T-cell (primary cell): ENCODE measurements at regions not wholly inside any gene's neighbourhood (a gene's known extent, or its start where the extent isn't known, plus 50 kb on each side); places are given as distances from the start of the nearest gene placed in this dataset.
"Not testable (repeated sequence)": the region's sequence is repeated elsewhere in the genome, so short reads cannot be mapped to it uniquely, and the experiment has no call there.

Experiments used
- ATAC-seq, 4 experiments: fragments of 200-7000 bp in 3 of 4; fragments of 150-1000 bp in 1 of 4; cut with Tn5 transposase; replicated peaks in 1 of 4; 1 replicate in 3 of 4; 2 replicates in 1 of 4; pipeline ENCODE4 v1.10.0; 2021; ENCODE audit warnings: moderate library complexity in 3 of 4, mild to moderate bottlenecking in 2 of 4, moderate number of reproducible peaks in 1 of 4
- CTCF ChIA-PET, 2 donors: fragments of 300-600 bp; sonication (Branson Sonifier 250); formaldehyde crosslinking; loops; one replicate each; lab custom pipeline; 2022; ENCODE audit warnings: antibody characterized with exemption in 2 of 2; lab: Charles Lee
- POLR2A ChIA-PET, 2 donors: fragments of 300-600 bp; sonication (Branson Sonifier 250); formaldehyde crosslinking; loops; one replicate each; lab custom pipeline; 2022; ENCODE audit warnings: antibody characterized with exemption in 2 of 2; lab: Charles Lee
- DNase-seq, 35 experiments: peaks; one replicate each; pipeline versions ENCODE4 v3.0.0 to v3.0.0-alpha.2; 2013 to 2023
- H3K27ac ChIP-seq: one replicate; pipeline ENCODE4 v1.5.1; 2013; ENCODE audit warnings: low read length
- H3K27me3 ChIP-seq, 2 experiments: replicated peaks in 1 of 2; 1 replicate in 1 of 2; 2 replicates in 1 of 2; pipeline versions ENCODE4 v1.6.1 to v1.7.0; 2013; ENCODE audit warnings: low read length in 1 of 2, mixed read lengths in 1 of 2; ENCODE audit not compliant: control insufficient read depth in 2 of 2, insufficient read depth in 2 of 2; ENCODE audit errors: extremely low read depth in 1 of 2
- H3K36me3 ChIP-seq, 2 donors: 1 replicate in 1 of 2; 2 replicates in 1 of 2; pipeline versions ENCODE4 v1.6.1 to v1.7.0; 2013; ENCODE audit warnings: low read length in 1 of 2; ENCODE audit not compliant: control insufficient read depth in 2 of 2, insufficient read depth in 1 of 2; ENCODE audit errors: extremely low read depth in 1 of 2
- H3K4me1 ChIP-seq, 2 experiments: 1 replicate in 1 of 2; 2 replicates in 1 of 2; pipeline versions ENCODE4 v1.6.1 to v1.7.0; 2013; ENCODE audit warnings: low read length in 2 of 2, mixed read lengths in 1 of 2; ENCODE audit not compliant: insufficient read depth in 2 of 2, control insufficient read depth in 1 of 2; ENCODE audit errors: extremely low read depth in 1 of 2
- H3K4me3 ChIP-seq, 2 donors: 1 replicate in 1 of 2; 2 replicates in 1 of 2; pipeline versions ENCODE4 v1.5.1 to v1.7.0; 2013; ENCODE audit warnings: mild to moderate bottlenecking in 2 of 2, low read length in 1 of 2, moderate library complexity in 1 of 2; ENCODE audit not compliant: control insufficient read depth in 1 of 2; ENCODE audit errors: extremely low read depth in 1 of 2
- H3K9me3 ChIP-seq: 2 replicates; pipeline ENCODE4 v1.7.0; 2013
- H3K27ac Mint-ChIP-seq, 2 donors: one replicate each; pipeline ENCODE4 v1.8.0; 2020 to 2021; ENCODE audit warnings: mild to moderate bottlenecking in 2 of 2, mixed read lengths in 2 of 2
- H3K27me3 Mint-ChIP-seq, 2 donors: one replicate each; pipeline ENCODE4 v1.8.0; 2021 to 2022; ENCODE audit warnings: mixed read lengths in 2 of 2
- H3K36me3 Mint-ChIP-seq: one replicate; pipeline ENCODE4 v1.8.0; 2021; ENCODE audit warnings: mixed read lengths
- H3K4me1 Mint-ChIP-seq, 3 donors: one replicate each; pipeline ENCODE4 v1.8.0; 2020 to 2022; ENCODE audit warnings: mixed read lengths in 3 of 3, mild to moderate bottlenecking in 1 of 3
- H3K4me3 Mint-ChIP-seq, 3 donors: one replicate each; pipeline ENCODE4 v1.8.0; 2020 to 2022; ENCODE audit warnings: mild to moderate bottlenecking in 3 of 3, mixed read lengths in 3 of 3, moderate library complexity in 3 of 3
- H3K9me3 Mint-ChIP-seq, 3 donors: one replicate each; pipeline ENCODE4 v1.8.0; 2020 to 2022; ENCODE audit warnings: mixed read lengths in 3 of 3
- WGBS: methylation state at CpG from one replicate; pipeline ENCODE4 v1.1.5; 2013; ENCODE audit warnings: missing lambda C conversion rate; ENCODE audit not compliant: insufficient coverage; 5-methylcytosine and 5-hydroxymethylcytosine counted together

DNA sequence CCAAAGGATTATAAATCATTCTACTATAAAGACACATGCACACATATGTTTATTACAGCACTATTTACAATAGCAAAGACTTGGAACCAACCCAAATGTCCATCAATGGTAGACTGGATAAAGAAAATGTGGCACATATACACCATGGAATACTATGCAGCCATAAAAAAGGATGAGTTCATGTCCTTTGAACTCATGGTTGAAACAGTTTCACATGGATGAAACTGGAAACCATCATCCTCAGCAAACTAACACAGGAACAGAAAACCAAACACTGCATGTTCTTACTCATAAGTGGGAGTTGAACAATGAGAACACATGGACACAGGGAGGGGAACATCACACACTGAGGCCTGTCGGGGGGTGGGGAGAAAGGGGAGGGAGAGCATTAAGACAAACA is 116.2 kb upstream of the FOXB1 start:
- H3K4me1 ChIP-seq, POLR2A ChIA-PET, H3K27ac ChIP-seq, H3K36me3 ChIP-seq, H3K27ac Mint-ChIP-seq, H3K27me3 ChIP-seq, H3K9me3 ChIP-seq, H3K4me3 Mint-ChIP-seq, H3K9me3 Mint-ChIP-seq, H3K4me3 ChIP-seq, CTCF ChIA-PET, ATAC-seq, H3K27me3 Mint-ChIP-seq, DNase-seq, H3K36me3 Mint-ChIP-seq: not testable (repeated sequence)
- no CpG with 5 or more reads among the region's 1 CpG for WGBS
- peaks cover 5 to 13% (median 6%) of the 10 kb centered on the region in 3 donors for H3K4me1 Mint-ChIP-seq

DNA sequence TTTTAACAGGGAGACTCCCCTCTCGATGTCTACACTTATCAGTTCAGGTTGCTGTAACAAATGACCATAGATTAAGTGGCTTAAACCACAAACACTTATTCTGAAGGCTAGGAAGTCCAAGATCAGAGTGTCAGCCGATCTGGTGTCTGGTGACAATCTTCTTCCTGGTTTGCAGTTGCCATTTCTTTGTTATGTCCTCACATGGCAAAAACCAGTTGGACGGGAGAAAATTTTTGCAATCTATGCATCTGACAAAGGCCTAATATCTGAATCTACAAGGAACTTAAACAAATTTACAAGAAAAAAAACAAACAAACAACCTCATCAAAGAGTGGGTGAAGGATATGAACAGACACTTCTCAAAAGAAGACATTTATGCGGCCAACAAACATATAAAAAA is 116.9 kb upstream of the FOXB1 start:
- Mint-ChIP-seq H3K4me1 (peaks cover 5 to 13% (median 6%) of the 10 kb centered on the region in 3 donors), H3K9me3 (no peaks in the 10 kb centered on the region), H3K4me3 (no peak overlapping the region), H3K36me3 (no peaks in the 10 kb centered on the region), H3K27me3 (peaks cover 0 to 11% of the 10 kb centered on the region in 2 donors), H3K27ac (no peak overlapping the region)
- no peak overlapping the region for H3K27ac ChIP-seq
- no peaks in the 10 kb centered on the region for H3K9me3 ChIP-seq
- 67% methylated on average over 1 of the region's 4 CpGs for WGBS
- no peaks in the 10 kb centered on the region for H3K36me3 ChIP-seq
- ChIA-PET POLR2A (no interaction called here), CTCF (no interaction called here)
- no peaks in the 10 kb centered on the region for H3K4me1 ChIP-seq
- DNase-seq (no peak), ATAC-seq (no peak)
- peaks cover 0 to 2% of the 10 kb centered on the region in 2 experiments for H3K27me3 ChIP-seq
- H3K4me3 ChIP-seq, result no peak overlapping the region

DNA sequence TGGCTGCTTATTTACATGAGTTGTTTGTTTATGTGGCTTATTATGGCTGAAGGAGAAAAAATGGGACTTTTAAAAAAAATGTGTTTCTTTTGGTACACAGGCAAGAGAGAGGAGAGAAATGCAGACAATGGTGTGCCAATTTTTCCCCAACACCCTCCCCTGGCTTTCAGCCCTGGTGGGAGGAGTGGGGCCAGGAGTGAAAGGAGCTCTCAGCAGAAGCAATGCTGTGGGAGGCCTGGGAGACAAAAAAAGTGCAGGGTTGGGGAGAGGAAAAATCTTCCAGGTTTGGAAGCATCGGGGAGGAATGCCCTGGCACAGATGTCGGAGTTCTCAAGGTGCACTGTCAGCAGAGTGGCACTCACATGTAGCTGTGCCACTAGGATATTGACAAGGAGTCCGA is 117.7 kb upstream of the FOXB1 start:
- Histone ChIP-seq H3K36me3 (no peaks in the 10 kb centered on the region), H3K4me3 (no peak overlapping the region), H3K9me3 (no peaks in the 10 kb centered on the region), H3K27me3 (peaks cover 0 to 2% of the 10 kb centered on the region in 2 experiments), H3K4me1 (no peaks in the 10 kb centered on the region), H3K27ac (no peak overlapping the region)
- Mint-ChIP-seq H3K9me3 (no peaks in the 10 kb centered on the region), H3K27me3 (peaks cover 3 to 9% of the 10 kb centered on the region in 2 donors), H3K4me3 (no peak overlapping the region), H3K27ac (no peak overlapping the region), H3K36me3 (no peaks in the 10 kb centered on the region), H3K4me1 (peaks cover 5 to 13% (median 6%) of the 10 kb centered on the region in 3 donors)
- WGBS, result 69% methylated on average over 2 of the region's 3 CpGs
- no peak for ATAC-seq
- POLR2A ChIA-PET, result no interaction called here
- DNase-seq, result no peak
- CTCF ChIA-PET, result no interaction called here

DNA sequence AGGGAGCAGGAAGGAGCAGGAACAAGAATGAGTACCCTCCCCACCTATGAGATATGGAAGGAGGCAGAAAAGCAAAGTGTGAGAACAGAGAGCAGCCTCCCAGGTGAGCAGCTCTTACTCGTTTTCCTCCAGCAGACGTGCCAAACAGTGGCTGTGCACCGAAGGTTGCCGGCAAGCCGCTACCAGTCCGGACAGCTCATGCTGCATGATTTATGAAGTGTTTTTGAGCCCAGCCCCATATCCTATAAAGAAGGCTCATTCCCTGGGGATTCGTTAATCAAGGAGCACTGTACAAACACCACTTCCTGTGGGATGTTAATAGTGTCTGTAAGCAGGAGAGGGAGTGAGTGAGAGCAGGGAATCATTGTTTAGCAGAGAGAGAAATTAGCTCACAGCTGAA is 118.3 kb upstream of the FOXB1 start:
- Mint-ChIP-seq H3K4me3 (no peak overlapping the region), H3K27ac (no peak overlapping the region), H3K36me3 (no peaks in the 10 kb centered on the region), H3K4me1 (peaks cover 5 to 13% (median 6%) of the 10 kb centered on the region in 3 donors), H3K27me3 (peaks cover 3 to 9% of the 10 kb centered on the region in 2 donors), H3K9me3 (no peaks in the 10 kb centered on the region)
- WGBS, result no CpG with 5 or more reads among the region's 7 CpGs
- ChIA-PET POLR2A (no interaction called here), CTCF (interaction anchor here in 1 of 2 donors (0.5 to 0.6 kb wide), 2 partner anchors 83 to 441 kb away, joined by 5 to 9 read pairs; no protein-coding TSS in a partner anchor)
- no peaks in the 10 kb centered on the region for H3K9me3 ChIP-seq
- H3K4me1 ChIP-seq, result no peaks in the 10 kb centered on the region
- no peak for DNase-seq
- H3K27ac ChIP-seq, result no peak overlapping the region
- no peak for ATAC-seq
- H3K27me3 ChIP-seq, result peaks cover 0 to 2% of the 10 kb centered on the region in 2 experiments
- H3K36me3 ChIP-seq, result no peaks in the 10 kb centered on the region
- H3K4me3 ChIP-seq, result no peak overlapping the region

DNA sequence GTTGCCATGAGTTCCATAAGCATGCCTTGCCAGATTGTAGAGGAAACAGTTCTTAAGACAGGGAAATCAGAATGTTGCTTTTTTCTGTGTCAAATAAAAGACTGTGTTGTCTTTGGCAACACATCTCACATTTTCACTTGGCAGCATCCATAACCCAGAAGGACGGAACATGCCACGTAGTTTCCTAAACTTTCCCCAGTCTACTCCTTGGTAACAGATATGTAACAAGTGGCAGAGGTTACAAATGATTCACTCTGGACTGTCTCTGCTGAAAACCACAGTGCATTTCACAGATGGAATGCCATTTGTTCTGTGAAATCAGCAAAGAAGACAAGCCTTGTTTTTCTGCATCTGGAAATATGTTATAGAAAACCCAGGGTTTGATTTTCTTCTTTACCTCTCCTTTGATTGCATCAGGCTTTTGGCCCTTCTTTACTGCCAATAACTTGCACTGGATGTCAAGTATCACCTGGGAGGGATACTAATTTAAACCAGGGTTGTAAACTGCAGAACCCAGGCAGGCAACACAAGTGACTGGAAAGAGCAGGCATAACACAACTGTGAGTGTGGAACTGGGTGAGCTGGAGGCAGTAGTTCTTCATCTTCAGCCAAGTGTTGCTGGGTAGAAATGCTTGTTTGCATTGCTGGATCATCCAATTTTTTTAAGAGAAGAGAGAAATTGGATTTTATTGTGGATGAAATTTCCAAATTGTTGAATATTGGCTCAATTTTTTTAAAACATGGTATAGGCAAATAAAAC is 124.4 kb upstream of the FOXB1 start:
- no peak overlapping the region for H3K4me3 ChIP-seq
- WGBS, result no CpG with 5 or more reads among the region's 2 CpGs
- no peaks in the 10 kb centered on the region for H3K36me3 Mint-ChIP-seq

DNA sequence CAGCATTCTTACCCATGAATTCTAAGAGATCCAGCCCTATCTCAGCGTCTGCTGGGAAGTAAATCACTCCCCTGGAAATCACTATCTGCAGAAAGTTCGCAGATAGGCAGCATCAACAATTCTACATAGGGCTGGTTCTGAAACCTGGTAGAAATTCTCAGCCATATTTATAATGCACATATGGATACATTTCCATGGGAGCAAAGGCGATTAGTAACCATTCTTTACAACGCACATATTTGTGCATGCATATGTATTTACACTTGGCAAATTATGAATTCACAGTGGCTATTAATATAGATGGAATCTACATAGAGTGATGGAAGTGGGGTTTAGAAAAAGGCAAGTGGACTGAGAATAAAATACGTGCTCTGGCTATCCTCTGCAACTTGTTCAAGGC is 128.0 kb upstream of the FOXB1 start:
- Histone ChIP-seq H3K36me3 (no peaks in the 10 kb centered on the region), H3K4me1 (no peaks in the 10 kb centered on the region), H3K9me3 (no peaks in the 10 kb centered on the region), H3K27ac (no peak overlapping the region), H3K27me3 (peaks cover 0 to 3% of the 10 kb centered on the region in 2 experiments), H3K4me3 (no peak overlapping the region)
- ATAC-seq, result no peak
- Mint-ChIP-seq H3K27me3 (peaks cover 0 to 9% of the 10 kb centered on the region in 2 donors), H3K9me3 (no peaks in the 10 kb centered on the region), H3K27ac (no peak overlapping the region), H3K4me1 (peaks cover 0 to 6% (median 0%) of the 10 kb centered on the region in 3 donors), H3K36me3 (no peaks in the 10 kb centered on the region), H3K4me3 (no peak overlapping the region)
- CTCF ChIA-PET, result no interaction called here
- POLR2A ChIA-PET, result no interaction called here
- DNase-seq, result no peak
- no CpG with 5 or more reads among the region's 5 CpGs for whole genome bisulfite sequencing

More for the DNA sequence above, 124.4 kb upstream of the FOXB1 start:
- Histone ChIP-seq H3K4me1 (no peaks in the 10 kb centered on the region), H3K9me3 (no peaks in the 10 kb centered on the region), H3K27me3 (no peaks in the 10 kb centered on the region), H3K36me3 (no peaks in the 10 kb centered on the region), H3K27ac (no peak overlapping the region)
- POLR2A ChIA-PET, result no interaction called here
- H3K27me3 Mint-ChIP-seq, result peaks cover 3 to 9% of the 10 kb centered on the region in 2 donors
- ATAC-seq (no peak), DNase-seq (no peak)
- CTCF ChIA-PET, result no interaction called here
- no peak overlapping the region for H3K27ac Mint-ChIP-seq
- no peaks in the 10 kb centered on the region for H3K4me1 Mint-ChIP-seq
- no peak overlapping the region for H3K4me3 Mint-ChIP-seq
- no peaks in the 10 kb centered on the region for H3K9me3 Mint-ChIP-seq
